ENCODE measurements at regions not wholly inside any gene's neighbourhood (a gene's known extent, or its start where the extent isn't known, plus 50 kb on each side); places are given as distances from the start of the nearest gene placed in this dataset.

- TF ChIP-seq CTCF (IDR thresholded peaks at IDR 0.05), result peak in 1 of 7 experiments; percentile 9
- no peak for TF ChIP-seq POLR2A (IDR thresholded peaks at IDR 0.05)
These were observed 306.7 kb downstream of the CRPPA start for GRCh38 chr7:16114633-16115032.
